ENCODE measurements at regions not wholly inside any gene's neighbourhood (a gene's known extent, or its start where the extent isn't known, plus 50 kb on each side); places are given as distances from the start of the nearest gene placed in this dataset.
A peak's percentile ranks its signal among the peaks of the same experiment; 100 is the strongest.

DNA sequence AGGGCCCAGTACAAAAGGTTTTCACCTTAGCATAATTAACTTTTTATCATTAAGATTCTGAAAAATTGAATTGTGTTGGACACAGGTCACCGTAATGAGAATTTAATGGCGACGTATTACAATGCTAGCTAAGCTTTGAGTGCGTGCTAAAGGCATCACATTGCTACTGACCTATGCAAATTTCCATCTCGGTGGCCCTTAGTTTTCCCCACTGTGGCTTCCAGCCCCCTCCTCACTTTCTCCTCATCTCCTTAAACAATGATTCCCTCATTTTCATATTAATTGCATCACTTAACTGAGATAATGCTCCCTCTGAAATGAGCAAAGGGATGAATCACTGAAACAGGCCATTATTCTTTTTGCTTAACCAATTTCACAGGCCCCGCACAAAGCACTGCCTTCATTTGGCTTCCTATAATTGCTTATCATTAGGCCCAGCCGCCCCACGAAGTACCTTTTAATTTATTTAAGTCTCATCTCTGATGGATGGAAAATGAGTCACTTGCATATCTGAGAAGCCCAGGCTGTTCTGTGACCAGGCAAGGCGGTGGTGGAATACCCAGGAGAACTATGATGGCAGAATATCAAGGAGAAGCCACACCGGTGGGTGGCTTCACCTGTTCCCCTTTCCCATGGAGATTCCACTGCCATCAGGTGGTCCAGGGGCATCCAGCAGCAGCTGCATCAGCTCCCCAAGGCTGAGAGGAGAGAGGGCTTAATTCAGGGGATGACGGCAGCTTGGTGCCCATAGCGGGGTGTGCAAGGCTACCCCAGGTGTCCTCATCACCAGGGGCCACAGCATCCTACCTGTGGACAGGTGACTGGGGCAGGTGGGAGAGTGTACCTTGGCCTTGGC, 223.8 kb upstream of the BOD1L1 start:
- no peak for DNase-seq (ENCODE audit: low read depth)

DNA sequence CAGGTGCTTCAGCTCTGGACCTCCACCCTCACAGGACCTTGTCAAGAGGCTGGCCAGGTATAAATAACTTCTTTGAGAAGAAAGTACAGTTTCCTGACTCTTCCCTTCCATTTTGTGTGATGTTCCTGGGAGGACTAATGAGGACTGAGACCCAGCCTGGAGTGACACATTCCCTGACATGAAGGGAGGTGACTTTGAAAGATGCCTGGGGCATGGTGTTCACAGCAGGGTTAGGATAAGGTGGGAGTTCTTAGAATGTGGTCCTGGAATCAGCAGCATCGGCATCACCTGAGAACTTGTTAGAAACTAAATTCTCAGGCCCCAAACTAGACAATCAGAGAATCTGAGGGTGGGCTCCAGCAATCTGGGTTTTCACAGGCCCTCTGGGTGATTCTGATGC, 224.9 kb upstream of the BOD1L1 start:
- DNase-seq (ENCODE audit: low read depth), result no peak

DNA sequence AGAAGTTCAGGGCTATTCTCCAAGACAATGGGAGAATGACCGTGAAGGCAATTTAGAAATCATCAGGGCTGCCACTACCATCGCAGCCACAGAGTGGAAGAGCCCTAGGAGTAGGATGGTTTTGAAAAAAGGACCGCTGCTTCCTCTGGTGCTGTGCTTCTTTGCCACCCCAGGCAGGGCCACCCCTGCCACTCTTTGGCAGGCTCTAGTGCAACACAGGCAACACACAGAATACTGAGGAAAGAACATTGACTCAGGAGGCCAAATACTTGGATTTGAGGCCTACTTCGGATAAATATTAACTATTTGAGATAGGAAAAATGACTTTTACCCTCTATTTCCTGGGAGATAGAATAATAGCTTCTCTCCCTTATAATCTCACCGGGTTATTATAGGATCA, 228.9 kb upstream of the BOD1L1 start:
- no peak for DNase-seq (ENCODE audit: low read depth)

DNA sequence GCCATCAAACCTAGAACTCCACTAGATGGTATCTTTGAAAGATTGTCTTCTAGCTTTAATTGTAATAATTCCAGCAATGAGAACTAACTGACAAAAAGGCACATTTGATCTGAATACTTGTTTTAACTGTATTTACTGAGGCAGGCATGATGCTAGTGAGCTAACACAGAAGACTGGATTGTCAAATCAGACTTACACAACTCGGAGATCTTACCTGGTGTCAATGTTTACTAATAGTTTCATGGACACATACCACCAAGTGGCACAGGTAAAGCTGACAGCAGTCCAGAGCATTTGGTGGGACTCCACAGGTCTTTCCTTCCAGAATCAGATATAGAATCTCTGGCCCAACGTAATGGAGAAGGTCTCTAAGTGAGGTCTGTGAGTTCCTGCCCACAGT, 229.9 kb upstream of the BOD1L1 start:
- no peak for DNase-seq (ENCODE audit: low read depth)

DNA sequence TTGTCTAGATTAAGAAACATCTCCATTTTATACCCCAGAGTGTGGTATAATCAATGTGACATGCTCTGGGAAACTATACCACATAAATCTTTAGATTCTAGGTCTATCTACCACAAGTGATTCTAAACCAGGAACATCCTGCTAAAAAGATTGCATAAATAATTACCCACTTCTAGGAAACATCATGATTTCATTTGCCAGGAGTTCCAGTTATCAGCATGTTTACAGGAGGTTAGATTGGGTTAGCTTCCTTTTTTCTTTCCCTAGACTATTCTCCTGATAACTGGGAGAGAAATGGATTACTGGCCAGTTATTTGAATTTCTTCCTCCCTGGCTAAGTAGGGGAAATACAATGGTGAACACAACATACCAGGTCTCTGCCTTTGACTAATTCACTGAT, 230.3 kb upstream of the BOD1L1 start:
- no peak for DNase-seq (ENCODE audit: low read depth)

DNA sequence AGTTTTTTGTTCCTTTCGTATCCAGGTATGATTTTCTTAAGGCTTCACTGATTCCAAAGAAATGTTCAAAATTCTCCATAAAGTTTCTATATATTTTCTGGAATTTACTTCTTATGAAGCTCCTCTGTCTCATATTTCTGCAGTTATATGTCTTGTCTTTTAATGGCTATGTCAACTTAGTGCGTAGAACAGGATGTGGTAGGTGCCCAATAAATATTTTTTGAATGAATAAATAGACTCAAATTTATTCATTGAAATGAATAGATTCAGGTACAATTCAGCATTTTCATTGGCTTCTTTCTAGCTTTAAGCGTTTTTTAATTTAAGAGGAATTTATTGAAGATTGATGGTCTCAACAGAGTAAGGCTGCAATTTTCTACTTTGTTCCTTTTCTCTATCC, 231.9 kb upstream of the BOD1L1 start:
- no peak for DNase-seq (ENCODE audit: low read depth)

DNA sequence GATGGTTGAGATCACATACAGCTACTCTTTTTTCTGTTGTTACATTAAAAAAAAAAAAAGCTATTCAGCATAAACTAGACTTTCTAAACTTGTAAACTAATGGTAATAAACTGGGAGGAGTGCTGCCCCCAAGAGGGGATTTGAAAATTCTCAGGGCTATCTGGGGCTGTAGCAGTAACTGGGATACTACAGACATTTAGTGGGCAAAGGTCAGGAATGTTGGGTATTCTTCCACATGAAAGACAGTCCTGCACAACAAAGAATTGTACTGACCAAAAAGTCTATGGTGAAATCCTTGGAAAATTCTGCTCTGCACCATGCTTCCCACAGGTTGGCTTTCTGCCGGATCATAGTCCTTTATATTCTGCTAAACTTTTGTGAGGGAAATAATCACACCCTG, 232.6 kb upstream of the BOD1L1 start:
- DNase-seq (ENCODE audit: low read depth), result no peak

DNA sequence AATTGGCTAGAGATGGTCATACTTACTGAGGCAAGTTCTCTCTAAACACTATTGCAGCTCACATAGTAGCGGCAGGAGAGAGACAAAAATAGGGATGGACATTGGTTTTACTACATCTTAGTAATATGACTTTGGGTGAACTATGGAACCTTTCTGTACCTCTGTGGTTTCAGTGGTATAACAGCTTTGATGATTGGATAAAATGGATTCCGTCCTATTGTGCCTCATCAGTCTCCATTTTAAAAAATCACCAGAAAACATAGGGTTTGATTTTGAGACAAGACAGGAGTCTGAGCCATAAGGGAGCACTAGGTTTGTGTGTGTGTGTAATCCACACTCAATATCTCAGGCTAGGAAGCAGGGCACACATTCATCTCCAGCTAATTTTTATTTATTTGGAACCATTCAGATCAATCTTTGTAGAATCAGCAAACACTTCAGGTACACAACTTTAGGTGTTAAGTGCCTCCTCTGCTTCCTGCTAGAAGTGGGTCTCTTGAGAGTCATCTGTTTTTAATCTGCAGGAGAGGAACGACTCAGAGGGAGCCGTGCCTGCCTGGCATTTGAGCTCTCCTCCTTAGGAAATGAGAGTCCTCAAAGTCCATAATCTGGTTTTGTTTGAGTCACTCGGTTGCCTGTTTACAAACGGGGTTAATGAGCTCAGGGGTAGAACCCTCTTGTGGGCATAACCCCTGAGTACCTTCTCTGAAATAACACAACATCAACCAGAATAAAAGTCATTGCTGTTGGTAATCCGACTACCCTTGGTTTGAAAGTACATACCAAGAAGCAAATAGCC, 238.5 kb upstream of the BOD1L1 start:
- DNase-seq (ENCODE audit: low read depth), result no peak

DNA sequence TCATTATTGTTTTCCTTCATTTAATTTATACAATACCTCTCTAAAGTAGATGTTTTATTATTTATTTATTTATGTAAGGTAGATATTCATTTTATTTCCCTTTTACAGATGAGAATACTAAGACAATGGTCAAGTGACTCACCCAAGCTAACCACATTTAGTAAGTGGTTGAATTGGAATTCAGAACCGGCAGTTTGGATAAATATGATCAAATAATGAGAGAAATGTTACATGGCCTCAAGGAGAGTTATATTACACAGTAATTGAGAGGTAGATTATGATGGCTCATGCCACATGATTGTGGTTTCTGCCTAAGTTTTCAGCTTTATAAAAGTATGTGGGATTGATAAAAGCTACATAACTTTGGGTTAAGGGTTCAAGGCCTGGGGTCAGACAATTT, 239.4 kb upstream of the BOD1L1 start:
- DNase-seq (ENCODE audit: low read depth), result no peak

DNA sequence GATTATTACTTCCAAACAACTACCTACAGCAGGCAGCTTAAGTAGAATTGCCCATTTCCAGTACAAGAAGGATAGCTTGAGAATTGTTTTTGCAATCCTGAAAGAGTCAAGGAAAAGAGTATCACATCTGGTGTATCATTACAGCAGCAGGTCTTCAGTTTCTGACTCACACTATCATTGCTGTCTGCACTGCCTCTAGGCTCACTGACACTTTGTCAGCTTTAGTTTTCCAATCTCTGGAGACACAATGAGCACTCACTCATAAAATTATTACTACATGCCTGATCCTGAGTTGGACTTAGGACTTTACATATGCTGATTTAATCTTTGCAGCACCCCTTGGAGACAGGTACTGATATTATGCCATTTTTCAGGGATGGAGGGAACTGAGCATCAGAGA, 244.6 kb upstream of the BOD1L1 start:
- DNase-seq (ENCODE audit: low read depth), result no peak

DNA sequence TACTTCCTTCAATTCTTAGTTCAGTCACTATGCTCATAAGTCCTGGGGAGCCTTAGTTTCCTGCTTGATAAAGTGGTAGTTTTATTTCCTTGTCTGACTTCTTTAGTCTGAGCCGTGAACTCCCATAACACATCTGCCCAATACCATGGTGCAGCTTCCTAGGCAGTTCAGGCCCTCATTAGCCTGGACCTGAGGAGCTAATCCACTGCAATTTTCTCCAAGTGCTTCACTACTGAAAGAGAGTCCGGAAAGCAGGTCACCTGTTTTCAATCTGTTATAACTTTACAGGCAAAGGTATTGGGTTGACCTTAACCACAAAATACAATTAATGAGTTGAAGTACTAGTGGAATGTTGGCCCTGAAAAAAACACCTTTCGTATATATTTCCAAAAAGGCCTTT, 245.4 kb upstream of the BOD1L1 start:
- no peak for DNase-seq (ENCODE audit: low read depth)

DNA sequence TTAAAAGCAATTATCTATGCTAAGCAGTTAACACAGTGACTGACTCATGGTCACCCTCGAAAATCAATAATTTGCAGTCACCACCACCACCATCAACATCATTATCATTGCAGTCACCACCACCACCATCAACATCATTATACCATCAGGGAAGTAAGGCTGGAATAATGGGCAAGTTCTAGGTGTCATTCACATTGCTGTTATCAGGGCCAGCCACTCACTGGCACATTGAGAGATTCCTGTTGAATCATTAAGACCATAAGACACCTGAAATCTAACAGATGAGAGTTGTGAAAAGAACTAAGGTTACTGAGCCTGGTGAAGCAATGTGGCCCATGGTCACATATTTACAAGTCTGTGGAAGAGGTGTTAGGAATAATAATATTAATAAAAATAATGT, 247.7 kb upstream of the BOD1L1 start:
- DNase-seq (ENCODE audit: low read depth), result no peak

DNA sequence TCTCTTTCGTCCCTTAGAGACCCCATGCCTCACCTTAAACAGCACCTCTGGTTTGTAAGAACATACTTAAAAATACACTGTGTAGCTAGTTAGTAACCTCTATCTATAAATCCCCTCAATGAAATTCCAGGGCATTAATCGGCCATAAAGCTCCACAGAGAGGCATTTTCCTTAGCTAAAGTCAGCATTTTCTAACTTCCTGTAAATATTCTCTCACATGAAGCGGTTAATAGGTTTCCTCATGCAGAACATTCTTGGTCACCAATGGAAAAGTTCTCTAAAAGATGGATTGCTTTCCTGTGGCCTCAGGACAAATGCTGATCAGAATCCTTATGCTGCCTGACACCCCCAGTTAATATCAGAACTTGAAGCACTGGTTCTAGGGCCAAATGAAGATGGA, 248.6 kb upstream of the BOD1L1 start:
- DNase-seq (ENCODE audit: low read depth), result no peak

DNA sequence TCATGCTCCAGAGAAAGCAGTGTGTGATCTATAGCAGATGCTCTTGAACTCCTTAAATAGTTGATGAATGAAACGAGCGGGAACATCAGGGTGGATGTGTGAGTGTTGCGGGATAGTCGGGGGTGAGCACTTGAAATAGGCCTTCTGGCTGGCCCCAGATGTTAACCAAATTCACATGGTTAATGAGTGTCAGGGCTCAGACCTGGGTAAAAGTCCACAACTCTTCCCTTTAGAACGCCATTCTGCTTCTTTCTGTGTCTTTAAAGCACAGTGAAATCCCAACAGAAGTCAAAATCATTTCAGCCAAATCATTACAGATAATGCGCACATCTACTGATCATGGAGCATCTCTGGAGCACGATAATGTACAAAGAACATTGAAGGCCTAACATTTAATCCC, 249.4 kb upstream of the BOD1L1 start:
- no peak for DNase-seq (ENCODE audit: low read depth)

DNA sequence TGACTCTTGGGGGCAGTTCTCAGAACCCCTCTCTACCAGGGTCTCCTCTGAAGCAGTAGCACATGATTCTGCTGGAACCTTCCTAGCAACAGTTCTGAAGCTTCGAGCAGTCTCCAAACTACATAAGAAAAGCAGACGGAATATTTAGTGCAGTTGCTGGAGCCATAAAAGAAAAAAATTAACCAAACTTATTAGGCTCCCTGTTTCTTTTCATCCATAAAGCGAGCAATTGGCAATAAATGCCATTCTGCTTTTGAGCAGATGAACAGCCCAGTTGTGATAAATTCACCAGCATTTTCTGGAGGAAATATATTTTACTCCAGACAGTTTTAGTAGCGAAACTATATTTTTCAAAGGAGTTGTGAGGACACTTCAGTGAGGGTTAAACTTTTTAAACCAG, 250.1 kb upstream of the BOD1L1 start:
- no peak for DNase-seq (ENCODE audit: low read depth)

DNA sequence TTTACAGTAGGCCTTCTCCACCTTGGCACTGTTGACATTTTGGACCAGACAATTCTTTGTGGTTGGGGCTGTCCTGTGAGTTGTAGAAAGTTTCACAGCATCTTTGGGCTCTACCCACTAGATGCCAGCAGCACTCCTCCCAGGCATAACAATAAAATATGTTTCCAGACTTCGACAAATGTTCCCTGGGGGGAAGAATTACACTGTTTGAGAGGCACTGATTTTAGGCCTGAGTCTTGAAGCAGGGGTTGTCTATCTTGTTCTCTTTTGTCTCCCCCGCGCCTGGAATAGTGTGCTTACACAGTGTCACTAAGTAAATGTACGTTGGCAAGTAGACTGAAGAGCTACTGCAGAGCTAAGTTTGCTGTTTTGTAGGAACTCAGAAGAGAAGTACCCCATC, 254.4 kb upstream of the BOD1L1 start:
- DNase-seq (ENCODE audit: low read depth), result no peak

DNA sequence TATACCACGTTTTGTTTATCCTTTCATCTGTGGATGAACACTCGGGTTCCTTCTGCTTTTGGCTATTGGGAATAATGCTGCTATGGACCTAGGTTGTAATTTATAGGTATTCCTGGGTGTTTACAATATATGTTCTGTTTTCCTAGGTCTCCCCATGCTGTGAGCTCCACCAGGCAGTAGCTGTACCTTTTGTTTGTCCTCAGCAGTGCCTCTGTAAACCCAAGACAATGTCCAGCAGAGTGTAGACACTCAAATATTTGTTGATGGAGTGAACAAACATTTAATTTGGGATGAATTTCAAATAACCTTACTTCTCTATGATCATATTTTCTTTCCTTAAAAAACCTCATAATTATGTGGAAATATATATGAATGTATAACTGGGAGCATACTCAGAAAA, 259.5 kb upstream of the BOD1L1 start:
- DNase-seq (ENCODE audit: low read depth), result no peak

DNA sequence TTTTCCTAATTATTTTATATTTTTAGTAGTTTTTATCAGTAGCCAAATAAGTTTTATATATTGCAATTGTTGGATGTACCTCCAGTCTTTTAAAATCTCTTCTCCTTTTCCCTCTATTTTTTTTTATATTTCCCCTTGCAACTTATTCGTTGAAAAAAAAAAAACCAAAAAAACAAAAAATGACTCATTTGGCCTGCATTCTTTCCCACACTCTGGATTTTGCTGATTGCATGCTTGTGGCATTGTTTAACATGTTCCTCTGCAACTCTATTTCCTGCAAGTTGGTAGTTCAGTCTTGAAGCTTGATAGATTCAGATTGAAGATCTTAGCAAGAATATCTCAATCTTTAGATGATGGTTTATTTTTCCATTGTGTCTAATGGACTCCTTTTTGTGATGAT, 260.6 kb upstream of the BOD1L1 start:
- peak; percentile 86 for DNase-seq (ENCODE audit: low read depth)

DNA sequence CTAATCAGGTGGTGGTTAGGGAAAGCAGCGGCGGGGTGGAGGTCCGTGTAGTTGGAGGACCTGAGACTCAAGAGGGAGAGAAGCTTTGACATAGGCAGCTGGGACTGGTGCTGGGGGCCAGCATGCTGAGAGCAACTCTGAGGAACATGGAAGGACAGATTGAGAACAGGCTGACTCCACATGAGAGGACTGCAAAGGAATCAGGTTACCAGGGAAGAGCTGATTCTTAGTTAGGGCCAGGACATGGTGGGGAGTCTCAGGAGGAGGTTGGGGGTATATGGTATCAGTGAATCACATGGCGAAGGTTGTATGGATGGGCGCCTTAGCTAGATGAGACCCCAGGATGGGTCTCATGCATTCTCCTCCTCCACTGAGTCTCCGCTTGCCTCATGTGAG, 264.0 kb upstream of the BOD1L1 start:
- no peak for DNase-seq (ENCODE audit: low read depth)

DNA sequence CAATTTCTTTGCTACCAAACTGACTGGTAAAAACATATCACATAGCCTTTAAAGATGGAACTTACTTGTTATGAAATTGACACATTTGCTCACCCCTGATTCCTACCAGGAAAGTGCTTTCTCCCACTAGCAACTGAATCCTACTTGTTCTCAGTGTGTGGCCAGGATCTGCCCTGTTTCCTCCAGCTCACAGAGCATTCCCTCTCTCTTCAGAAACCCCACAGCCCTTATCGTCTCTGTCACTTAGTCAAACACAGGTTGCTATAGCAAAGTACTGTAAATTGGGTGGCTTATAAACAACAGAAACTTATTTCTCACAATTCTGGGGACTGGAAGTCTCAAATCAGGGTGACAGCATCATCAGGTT, 265.2 kb upstream of the BOD1L1 start:
- no peak for DNase-seq (ENCODE audit: low read depth)

DNA sequence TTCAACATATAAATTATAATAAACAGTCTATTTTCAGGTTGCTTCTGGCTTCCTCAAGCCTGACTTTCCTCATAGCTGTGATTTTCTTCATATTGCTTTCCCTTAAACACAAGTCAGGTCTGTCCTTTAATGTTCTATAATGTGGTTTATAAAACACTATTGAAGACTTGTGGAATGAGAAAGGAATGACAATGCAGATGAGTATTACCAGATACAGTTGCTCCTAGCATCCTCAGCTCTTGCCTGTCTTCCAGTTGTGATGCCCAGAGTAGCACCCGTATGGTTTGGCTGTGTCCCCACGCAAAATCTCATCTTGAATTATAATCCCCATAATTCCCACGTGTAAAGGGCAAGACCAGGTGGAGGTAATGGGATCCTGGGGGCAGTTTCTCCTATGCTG, 265.7 kb upstream of the BOD1L1 start:
- DNase-seq (ENCODE audit: low read depth), result no peak

DNA sequence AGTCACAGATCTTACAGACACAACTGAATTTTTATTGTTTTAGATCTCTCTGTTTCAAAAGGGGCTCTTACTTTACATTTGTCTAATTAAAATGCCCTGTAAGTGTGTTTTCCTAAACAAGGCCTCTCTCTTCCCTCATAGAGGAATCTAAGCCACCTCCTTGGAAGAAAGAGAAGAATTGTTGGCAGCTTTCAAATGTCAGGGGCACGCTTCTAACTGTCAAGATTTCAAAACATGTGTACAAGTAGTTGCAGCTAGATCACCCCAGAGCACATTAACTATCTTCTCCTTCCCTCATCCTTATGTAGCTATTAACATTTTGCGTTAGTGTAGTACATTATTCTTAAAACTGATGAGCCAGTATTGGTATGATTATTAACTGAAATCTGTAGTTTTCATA, 266.5 kb upstream of the BOD1L1 start:
- no peak for DNase-seq (ENCODE audit: low read depth)

DNA sequence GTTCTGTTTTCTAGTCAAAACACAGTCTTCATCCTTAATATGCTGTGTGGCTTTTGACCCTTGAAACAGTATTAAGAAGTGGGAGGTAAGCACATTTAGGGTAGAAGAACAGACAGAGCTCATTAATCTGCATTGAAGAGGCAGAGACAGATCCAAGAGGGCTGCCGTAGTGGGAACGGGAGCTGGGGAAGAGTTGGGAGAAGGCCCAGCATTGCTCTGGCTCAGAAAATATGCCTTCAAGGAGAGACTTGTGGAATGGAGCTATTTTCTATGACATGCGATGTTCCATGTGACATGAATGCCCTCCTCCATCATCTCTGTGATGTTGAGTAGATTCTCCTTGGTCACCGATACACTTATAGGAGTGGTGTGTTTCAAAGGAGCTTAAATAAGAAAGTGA, 273.3 kb upstream of the BOD1L1 start:
- DNase-seq (ENCODE audit: low read depth), result no peak

DNA sequence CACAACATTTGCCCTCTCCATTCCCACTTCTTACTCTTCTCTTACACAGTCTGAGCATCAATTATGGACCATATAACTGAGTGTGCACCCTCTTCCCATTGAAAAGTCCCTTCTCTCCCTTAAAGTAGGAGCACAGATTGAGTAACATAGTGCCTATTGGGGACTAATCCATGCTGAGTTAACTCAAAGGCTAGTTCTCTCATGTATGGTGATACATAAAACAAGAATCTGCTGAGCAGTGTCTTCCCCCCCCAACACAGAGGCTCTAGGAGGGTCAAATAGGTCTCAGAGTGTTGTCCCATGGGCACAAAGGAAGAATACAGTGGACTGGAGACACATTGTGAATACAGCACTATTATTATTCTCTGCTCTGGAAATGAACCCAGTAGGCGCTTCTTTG, 274.6 kb upstream of the BOD1L1 start:
- DNase-seq (ENCODE audit: low read depth), result no peak

All from GM04503 (cell line).